Neural progenitor cell (in vitro differentiated cells): ENCODE measurements at regions not wholly inside any gene's neighbourhood (a gene's known extent, or its start where the extent isn't known, plus 50 kb on each side); places are given as distances from the start of the nearest gene placed in this dataset.

Experiments used
- DNase-seq: peaks from one replicate; pipeline ENCODE4 v3.0.0-alpha.2; 2016; ENCODE audit warnings: low spot score
- H2AFZ ChIP-seq: fragments of 200-600 bp; sonication (generic); replicated peaks from 2 replicates; pipeline ENCODE4 v1.6.1; 2016; ENCODE audit warnings: antibody characterized with exemption
- H3F3A ChIP-seq: fragments of 200-600 bp; sonication (generic); 2 replicates; pipeline ENCODE4 v1.6.1; 2016; ENCODE audit warnings: antibody characterized with exemption, low read depth
- H3K27ac ChIP-seq: fragments of 200-600 bp; sonication (generic); 2 replicates; pipeline ENCODE4 v1.5.1; 2016; ENCODE audit warnings: mild to moderate bottlenecking
- H3K27me3 ChIP-seq: fragments of 200-600 bp; sonication (generic); 2 replicates; pipeline ENCODE4 v1.6.1; 2016; ENCODE audit warnings: mild to moderate bottlenecking, moderate library complexity
- H3K36me3 ChIP-seq: fragments of 200-600 bp; sonication (generic); 2 replicates; pipeline ENCODE4 v1.5.1; 2016
- H3K4me1 ChIP-seq: fragments of 200-600 bp; sonication (generic); 2 replicates; pipeline ENCODE4 v1.6.1; 2016; ENCODE audit warnings: mixed run types
- H3K4me2 ChIP-seq: fragments of 200-600 bp; sonication (generic); 2 replicates; pipeline ENCODE4 v1.6.1; 2016
- H3K4me3 ChIP-seq: fragments of 200-600 bp; sonication (generic); 2 replicates; pipeline ENCODE4 v1.5.1; 2016
- H3K79me2 ChIP-seq: fragments of 200-600 bp; sonication (generic); 2 replicates; pipeline ENCODE4 v1.6.1; 2016; ENCODE audit warnings: low read depth
- H3K9ac ChIP-seq: fragments of 200-600 bp; sonication (generic); 2 replicates; pipeline ENCODE4 v1.6.1; 2016
- H3K9me3 ChIP-seq: fragments of 200-600 bp; sonication (generic); 2 replicates; pipeline ENCODE4 v1.5.1; 2016; ENCODE audit warnings: low read depth
- H4K20me1 ChIP-seq: fragments of 200-600 bp; sonication (generic); 2 replicates; pipeline ENCODE4 v1.6.1; 2016; ENCODE audit warnings: low read depth
- H3K27ac Mint-ChIP-seq: 3 replicates; pipeline ENCODE4 v1.8.0; 2021; ENCODE audit warnings: mixed read lengths
- H3K27me3 Mint-ChIP-seq: 2 replicates; pipeline ENCODE4 v1.8.0; 2022; ENCODE audit warnings: low read depth, mild to moderate bottlenecking, inconsistent platforms, moderate library complexity, mixed read lengths; ENCODE audit not compliant: insufficient read depth
- H3K36me3 Mint-ChIP-seq: 3 replicates; pipeline ENCODE4 v1.8.0; 2021; ENCODE audit warnings: mixed read lengths
- H3K4me1 Mint-ChIP-seq: 3 replicates; pipeline ENCODE4 v1.8.0; 2021; ENCODE audit warnings: mixed read lengths
- H3K4me3 Mint-ChIP-seq: 3 replicates; pipeline ENCODE4 v1.8.0; 2021; ENCODE audit warnings: mild to moderate bottlenecking, moderate library complexity, mixed read lengths
- H3K9me3 Mint-ChIP-seq: 3 replicates; pipeline ENCODE4 v1.8.0; 2020; ENCODE audit warnings: mixed read lengths
- CTCF ChIP-seq: fragments of 200-600 bp; sonication (generic); IDR thresholded peaks from 2 replicates; pipeline ENCODE4 v1.5.1; 2017; ENCODE audit warnings: antibody characterized with exemption, mild to moderate bottlenecking
- EZH2 ChIP-seq: fragments of 200-600 bp; sonication (generic); IDR thresholded peaks from 2 replicates; pipeline ENCODE4 v1.6.1; 2017; ENCODE audit warnings: antibody characterized with exemption, mild to moderate bottlenecking, moderate library complexity
- EZH2phosphoT487 ChIP-seq: fragments of 200-600 bp; sonication (generic); IDR thresholded peaks from 2 replicates; pipeline ENCODE4 v1.6.1; 2017; ENCODE audit warnings: antibody characterized with exemption

DNA sequence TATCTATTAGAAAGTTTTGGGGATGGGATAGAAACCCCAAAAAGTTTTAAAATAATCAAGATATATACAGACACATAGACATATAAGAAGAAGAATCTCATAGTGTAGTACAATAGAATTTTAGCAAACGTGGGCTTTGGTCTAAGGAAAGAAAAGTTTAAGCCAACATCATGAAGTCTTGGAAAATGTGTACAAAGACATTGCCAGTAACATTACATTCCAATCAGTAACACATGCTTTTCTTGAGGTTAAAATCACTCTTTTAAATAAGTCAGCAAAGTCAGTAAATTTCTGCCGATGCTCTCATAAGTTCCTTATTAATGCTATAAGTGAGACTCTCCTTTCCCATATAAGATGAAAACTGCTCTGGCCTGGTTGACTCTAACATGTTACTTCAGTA lies 201.1 kb upstream of the LRIG3 start:
- TF ChIP-seq EZH2phosphoT487 (no peak), EZH2 (no peak), CTCF (no peak)
- H3K36me3 Mint-ChIP-seq, result no peaks in the 10 kb centered on the region
- no peaks in the 10 kb centered on the region for H3K27me3 ChIP-seq
- no peak overlapping the region for H2AFZ ChIP-seq
- no peaks in the 10 kb centered on the region for H3K79me2 ChIP-seq
- no peaks in the 10 kb centered on the region for H3K9me3 ChIP-seq
- H3K4me3 ChIP-seq, result no peak overlapping the region
- H3K4me2 ChIP-seq, result no peak overlapping the region
- H3K27ac ChIP-seq, result no peak overlapping the region
- H3K36me3 ChIP-seq, result no peaks in the 10 kb centered on the region
- H3K4me3 Mint-ChIP-seq, result no peak overlapping the region
- H3F3A ChIP-seq, result no peaks in the 10 kb centered on the region
- no peaks in the 10 kb centered on the region for H3K4me1 ChIP-seq
- H3K27ac Mint-ChIP-seq, result no peak overlapping the region
- H3K27me3 Mint-ChIP-seq, result no peaks in the 10 kb centered on the region
- H3K9me3 Mint-ChIP-seq, result no peaks in the 10 kb centered on the region
- no peak for DNase-seq
- no peaks in the 10 kb centered on the region for H3K4me1 Mint-ChIP-seq
- H4K20me1 ChIP-seq, result no peaks in the 10 kb centered on the region
- H3K9ac ChIP-seq, result no peak overlapping the region

- no peak for TF ChIP-seq EZH2phosphoT487
- TF ChIP-seq EZH2, result no peak
- TF ChIP-seq CTCF, result no peak
- Histone ChIP-seq H3K36me3 (no peaks in the 10 kb centered on the region), H3K9ac (no peak overlapping the region), H4K20me1 (no peaks in the 10 kb centered on the region), H2AFZ (no peak overlapping the region), H3K27ac (no peak overlapping the region), H3K27me3 (no peaks in the 10 kb centered on the region), H3K4me1 (no peaks in the 10 kb centered on the region), H3K79me2 (no peaks in the 10 kb centered on the region), H3F3A (no peaks in the 10 kb centered on the region), H3K9me3 (no peaks in the 10 kb centered on the region), H3K4me2 (no peak overlapping the region), H3K4me3 (no peak overlapping the region)
- H3K36me3 Mint-ChIP-seq, result no peaks in the 10 kb centered on the region
- H3K27me3 Mint-ChIP-seq, result no peaks in the 10 kb centered on the region
- H3K4me1 Mint-ChIP-seq, result no peaks in the 10 kb centered on the region
- DNase-seq, result no peak
- H3K4me3 Mint-ChIP-seq, result no peak overlapping the region
- no peak overlapping the region for H3K27ac Mint-ChIP-seq
- H3K9me3 Mint-ChIP-seq, result no peaks in the 10 kb centered on the region
Observed at GRCh38 chr12:59119676-59120075, 199.4 kb upstream of the LRIG3 start.

DNA sequence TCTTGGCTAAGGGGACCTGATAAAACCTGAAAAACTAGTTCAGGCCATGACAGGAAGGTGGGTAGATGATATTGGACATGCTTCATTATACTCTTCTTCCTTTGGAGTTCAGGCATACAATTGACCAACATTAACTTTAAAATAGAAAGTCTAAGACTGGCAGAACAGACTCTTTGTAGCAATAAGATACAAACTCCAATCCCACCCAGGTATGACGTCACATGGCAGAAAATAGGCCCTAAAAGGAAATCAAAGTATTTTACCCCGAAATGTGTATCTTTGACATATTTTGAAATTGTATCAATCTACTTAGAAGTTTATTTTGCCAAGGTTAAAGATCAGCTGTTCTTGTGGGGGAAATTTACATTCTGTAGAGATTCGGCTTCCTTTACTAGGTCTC lies 198.1 kb upstream of the LRIG3 start:
- no peaks in the 10 kb centered on the region for H3F3A ChIP-seq
- H3K4me3 Mint-ChIP-seq, result no peak overlapping the region
- peaks cover 5% of the 10 kb centered on the region for H3K4me1 Mint-ChIP-seq
- H3K79me2 ChIP-seq, result no peaks in the 10 kb centered on the region
- H3K4me2 ChIP-seq, result no peak overlapping the region
- H3K27ac Mint-ChIP-seq, result no peak overlapping the region
- TF ChIP-seq CTCF (no peak), EZH2phosphoT487 (no peak), EZH2 (no peak)
- no peaks in the 10 kb centered on the region for H3K36me3 Mint-ChIP-seq
- no peaks in the 10 kb centered on the region for H3K27me3 Mint-ChIP-seq
- H2AFZ ChIP-seq, result no peak overlapping the region
- no peaks in the 10 kb centered on the region for H3K9me3 ChIP-seq
- no peak overlapping the region for H3K27ac ChIP-seq
- no peak overlapping the region for H3K4me3 ChIP-seq
- H3K27me3 ChIP-seq, result no peaks in the 10 kb centered on the region
- H3K9ac ChIP-seq, result no peak overlapping the region
- H3K9me3 Mint-ChIP-seq, result no peaks in the 10 kb centered on the region
- H3K4me1 ChIP-seq, result no peaks in the 10 kb centered on the region
- DNase-seq, result no peak
- no peaks in the 10 kb centered on the region for H4K20me1 ChIP-seq
- H3K36me3 ChIP-seq, result no peaks in the 10 kb centered on the region

DNA sequence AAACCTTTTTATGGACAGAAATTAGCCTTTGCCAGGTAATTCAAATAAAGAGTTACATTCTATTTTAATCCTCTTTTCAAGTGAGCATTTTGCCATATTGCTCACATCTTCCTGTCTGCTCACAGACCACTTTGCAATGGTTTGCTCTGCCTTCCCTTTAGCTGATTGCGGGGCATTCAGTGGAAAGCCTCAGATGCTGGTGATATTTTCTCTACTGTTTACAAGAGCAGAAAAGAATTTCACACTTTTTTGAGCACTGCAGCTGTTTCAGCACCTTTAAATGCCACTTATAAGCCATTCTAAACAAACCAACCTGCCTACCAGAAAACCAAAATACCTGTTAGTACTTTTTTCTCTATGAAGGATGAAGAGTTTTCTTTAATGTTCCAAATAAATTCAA lies 195.7 kb upstream of the LRIG3 start:
- no peak overlapping the region for H3K4me3 Mint-ChIP-seq
- H3K4me1 Mint-ChIP-seq, result peaks cover 8% of the 10 kb centered on the region
- peaks cover 7% of the 10 kb centered on the region for H3K4me1 ChIP-seq
- H2AFZ ChIP-seq, result peak overlapping the region; percentile 45
- no peak overlapping the region for H3K4me2 ChIP-seq
- H3K4me3 ChIP-seq, result no peak overlapping the region
- no peaks in the 10 kb centered on the region for H3F3A ChIP-seq
- no peaks in the 10 kb centered on the region for H3K79me2 ChIP-seq
- H4K20me1 ChIP-seq, result no peaks in the 10 kb centered on the region
- H3K27ac Mint-ChIP-seq, result no peak overlapping the region
- no peaks in the 10 kb centered on the region for H3K27me3 Mint-ChIP-seq
- no peak for DNase-seq
- H3K27ac ChIP-seq, result no peak overlapping the region
- no peaks in the 10 kb centered on the region for H3K36me3 ChIP-seq
- H3K9ac ChIP-seq, result no peak overlapping the region
- no peaks in the 10 kb centered on the region for H3K36me3 Mint-ChIP-seq
- no peak for TF ChIP-seq CTCF
- no peak for TF ChIP-seq EZH2phosphoT487
- TF ChIP-seq EZH2, result no peak
- no peaks in the 10 kb centered on the region for H3K9me3 Mint-ChIP-seq
- H3K9me3 ChIP-seq, result no peaks in the 10 kb centered on the region
- no peaks in the 10 kb centered on the region for H3K27me3 ChIP-seq
